GM12875 (cell line): ENCODE measurements at regions not wholly inside any gene's neighbourhood (a gene's known extent, or its start where the extent isn't known, plus 50 kb on each side); places are given as distances from the start of the nearest gene placed in this dataset.
"Not testable (repeated sequence)": the region's sequence is repeated elsewhere in the genome, so short reads cannot be mapped to it uniquely, and the experiment has no call there.

ENCODE experiments used
- H3K4me3 ChIP-seq: one replicate; pipeline ENCODE4 v1.5.1; 2011; ENCODE audit warnings: low read depth, low read length, control low read depth
- CTCF ChIP-seq: IDR thresholded peaks from 2 replicates; pipeline ENCODE4 v1.5.1; 2011; ENCODE audit warnings: low read depth, mild to moderate bottlenecking, control low read depth, inconsistent platforms, low read length, moderate library complexity, borderline replicate concordance; ENCODE audit not compliant: insufficient read depth

DNA sequence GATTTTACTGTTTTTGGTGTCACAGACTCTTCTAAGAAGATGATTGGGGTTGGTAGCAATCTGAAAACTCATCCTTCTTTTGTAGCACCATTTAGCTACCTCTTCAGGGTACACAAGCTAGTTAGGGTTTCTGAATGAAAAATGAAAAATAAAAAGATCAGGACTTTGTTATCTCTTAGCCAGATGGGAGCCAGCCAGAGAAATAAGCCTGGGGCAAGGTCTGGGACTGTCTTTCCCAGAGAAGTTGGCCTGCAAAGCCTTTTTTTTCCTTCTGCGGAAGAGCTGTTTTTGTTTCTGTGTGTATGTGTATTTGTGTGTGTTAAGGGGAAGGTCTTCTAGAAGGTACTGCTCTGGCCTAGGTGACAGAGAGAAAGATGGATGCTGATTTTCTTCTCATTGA, 150.7 kb upstream of the AGTR1 start:
- no peak for TF ChIP-seq CTCF
- H3K4me3 ChIP-seq: no peak overlapping the region

DNA sequence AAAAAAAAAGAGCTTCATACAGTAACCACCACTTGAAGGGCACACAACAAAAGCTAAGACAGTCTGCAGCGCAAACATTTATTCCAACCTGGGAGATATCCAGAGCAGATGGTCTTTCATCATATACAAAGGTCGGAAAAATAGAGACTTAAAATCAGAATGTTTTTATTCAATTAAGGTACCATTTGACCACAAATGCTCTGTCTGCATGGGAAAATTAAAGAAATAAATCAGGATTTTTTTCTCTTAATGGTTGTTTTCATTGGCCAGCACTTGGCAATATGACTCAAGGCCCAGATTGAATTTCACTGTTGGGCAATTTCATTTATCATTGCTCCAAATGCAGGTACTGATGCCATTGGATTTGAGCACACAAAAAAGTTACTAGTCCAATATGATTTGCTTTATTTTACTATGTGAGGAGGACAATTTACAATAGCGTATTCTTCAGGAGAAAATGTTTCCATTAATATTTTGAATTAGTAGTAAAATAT, 145.9 kb upstream of the AGTR1 start:
- no peak for TF ChIP-seq CTCF
- no peak overlapping the region for H3K4me3 ChIP-seq

- TF ChIP-seq CTCF: no peak
These were observed 143.3 kb upstream of the AGTR1 start for GRCh38 chr3:148554367-148554766.

GRCh38 chr3:148556664-148557063, 141.0 kb upstream of the AGTR1 start:
- no peak overlapping the region for H3K4me3 ChIP-seq

More at GRCh38 chr3:148554367-148554766, 143.3 kb upstream of the AGTR1 start:
- H3K4me3 ChIP-seq: no peak overlapping the region

DNA sequence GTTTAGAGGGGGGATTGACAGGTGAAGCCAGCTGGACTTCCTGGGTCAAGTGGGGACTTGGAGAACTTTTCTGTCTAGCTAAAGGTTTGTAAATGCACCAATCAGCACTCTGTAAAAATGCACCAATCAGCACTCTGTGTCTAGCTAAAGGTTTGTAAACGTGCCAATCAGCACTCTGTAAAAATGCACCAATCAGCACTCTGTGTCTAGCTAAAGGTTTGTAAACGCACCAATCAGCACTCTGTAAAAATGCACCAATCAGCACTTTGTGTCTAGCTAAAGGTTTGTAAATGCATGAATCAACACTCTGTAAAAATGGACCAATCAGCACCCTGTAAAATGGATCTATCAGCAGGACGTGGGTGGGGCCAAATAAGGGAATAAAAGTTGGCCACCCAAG, 120.1 kb upstream of the AGTR1 start:
- H3K4me3 ChIP-seq: not testable (repeated sequence)

More at GRCh38 chr3:148556664-148557063, 141.0 kb upstream of the AGTR1 start:
- TF ChIP-seq CTCF: no peak

- no peak for TF ChIP-seq CTCF
- H3K4me3 ChIP-seq: no peak overlapping the region
These were observed 115.6 kb upstream of the AGTR1 start for GRCh38 chr3:148582126-148582525.

DNA sequence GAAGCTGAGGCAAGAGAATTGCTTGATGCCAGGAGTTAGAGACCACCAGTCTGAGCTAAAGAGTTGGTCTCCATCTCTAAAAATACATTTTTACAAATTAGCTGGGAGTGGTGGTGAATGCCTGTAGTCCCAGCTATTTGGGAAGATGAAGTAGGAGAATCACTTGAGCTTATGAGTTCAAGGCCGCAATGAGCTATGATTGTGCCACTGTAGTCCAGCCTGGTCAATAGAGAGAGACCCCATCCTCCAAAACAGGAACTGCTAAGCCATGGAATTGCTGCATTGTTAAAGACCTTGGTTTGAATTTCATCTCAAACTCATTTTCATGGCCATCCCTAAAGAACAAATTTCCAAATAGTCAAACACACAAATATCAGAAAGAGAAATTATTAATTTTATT, 113.9 kb upstream of the AGTR1 start:
- H3K4me3 ChIP-seq: no peak overlapping the region
- no peak for TF ChIP-seq CTCF

GRCh38 chr3:148584438-148584837, 113.3 kb upstream of the AGTR1 start:
- no peak overlapping the region for H3K4me3 ChIP-seq
- no peak for TF ChIP-seq CTCF
